ENCODE measurements at regions not wholly inside any gene's neighbourhood (a gene's known extent, or its start where the extent isn't known, plus 50 kb on each side); places are given as distances from the start of the nearest gene placed in this dataset.

- TF ChIP-seq CTCF (IDR thresholded peaks at IDR 0.05; ENCODE audit: low read depth, low read length) (no peak), EZH2phosphoT487 (IDR thresholded peaks at IDR 0.05; ENCODE audit: low read depth) (no peak)
These were observed 139.1 kb upstream of the ARG1 start for GRCh38 chr6:131433927-131434326.
